ENCODE measurements at regions not wholly inside any gene's neighbourhood (a gene's known extent, or its start where the extent isn't known, plus 50 kb on each side); places are given as distances from the start of the nearest gene placed in this dataset.
A peak's percentile ranks its signal among the peaks of the same experiment; 100 is the strongest.

- no peaks in the 10 kb centered on the region for H3K27me3 Mint-ChIP-seq (ENCODE audit: low read depth)
- TF ChIP-seq CTCF (IDR thresholded peaks at IDR 0.05), result no peak
- H3K36me3 Mint-ChIP-seq (ENCODE audit: low read depth), result peaks cover 4% of the 10 kb centered on the region
- peaks cover 27% of the 10 kb centered on the region for H3K9me3 Mint-ChIP-seq (ENCODE audit: low read depth)
- no peak for DNase-seq (ENCODE audit: low spot score)
- H3K4me3 Mint-ChIP-seq (ENCODE audit: unreplicated experiment), result no peak overlapping the region
- no peaks in the 10 kb centered on the region for H3K4me1 Mint-ChIP-seq (ENCODE audit: low read depth)
- no peak overlapping the region for H3K27ac Mint-ChIP-seq (ENCODE audit: unreplicated experiment)
Observed at GRCh38 chr11:121733858-121734257, 281.1 kb upstream of the SORL1-AS1 start.

GRCh38 chr11:121727942-121728341, 275.2 kb upstream of the SORL1-AS1 start:
- H3K4me3 Mint-ChIP-seq (ENCODE audit: unreplicated experiment), result no peak overlapping the region
- H3K27ac Mint-ChIP-seq (ENCODE audit: unreplicated experiment), result no peak overlapping the region
- no peak for TF ChIP-seq CTCF (IDR thresholded peaks at IDR 0.05)

GRCh38 chr11:121723246-121723741, 270.5 kb upstream of the SORL1-AS1 start:
- H3K4me1 Mint-ChIP-seq (ENCODE audit: low read depth), result peaks cover 13% of the 10 kb centered on the region
- TF ChIP-seq CTCF (IDR thresholded peaks at IDR 0.05), result no peak
- no peaks in the 10 kb centered on the region for H3K9me3 Mint-ChIP-seq (ENCODE audit: low read depth)
- peak overlapping the region; percentile 79 for H3K4me3 Mint-ChIP-seq (ENCODE audit: unreplicated experiment)
- no peaks in the 10 kb centered on the region for H3K27me3 Mint-ChIP-seq (ENCODE audit: low read depth)
- no peak for DNase-seq (ENCODE audit: low spot score)
- H3K27ac Mint-ChIP-seq (ENCODE audit: unreplicated experiment), result no peak overlapping the region
- H3K36me3 Mint-ChIP-seq (ENCODE audit: low read depth), result no peaks in the 10 kb centered on the region

More at GRCh38 chr11:121727942-121728341, 275.2 kb upstream of the SORL1-AS1 start:
- H3K27me3 Mint-ChIP-seq (ENCODE audit: low read depth), result no peaks in the 10 kb centered on the region
- DNase-seq (ENCODE audit: low spot score), result no peak
- no peaks in the 10 kb centered on the region for H3K36me3 Mint-ChIP-seq (ENCODE audit: low read depth)
- peaks cover 5% of the 10 kb centered on the region for H3K4me1 Mint-ChIP-seq (ENCODE audit: low read depth)
- peaks cover 6% of the 10 kb centered on the region for H3K9me3 Mint-ChIP-seq (ENCODE audit: low read depth)

- no peaks in the 10 kb centered on the region for H3K9me3 Mint-ChIP-seq (ENCODE audit: low read depth)
- no peaks in the 10 kb centered on the region for H3K27me3 Mint-ChIP-seq (ENCODE audit: low read depth)
- no peaks in the 10 kb centered on the region for H3K36me3 Mint-ChIP-seq (ENCODE audit: low read depth)
- H3K4me1 Mint-ChIP-seq (ENCODE audit: low read depth), result peaks cover 13% of the 10 kb centered on the region
- peak; percentile 36 for TF ChIP-seq CTCF (IDR thresholded peaks at IDR 0.05)
- peak overlapping the region; percentile 67 for H3K27ac Mint-ChIP-seq (ENCODE audit: unreplicated experiment)
- peak overlapping the region; percentile 79 for H3K4me3 Mint-ChIP-seq (ENCODE audit: unreplicated experiment)
- DNase-seq (ENCODE audit: low spot score), result no peak
Observed at GRCh38 chr11:121722431-121723245, 269.9 kb upstream of the SORL1-AS1 start.

GRCh38 chr11:121721961-121722360, 269.2 kb upstream of the SORL1-AS1 start:
- H3K4me1 Mint-ChIP-seq (ENCODE audit: low read depth), result peaks cover 13% of the 10 kb centered on the region
- no peaks in the 10 kb centered on the region for H3K36me3 Mint-ChIP-seq (ENCODE audit: low read depth)
- H3K9me3 Mint-ChIP-seq (ENCODE audit: low read depth), result no peaks in the 10 kb centered on the region
- no peaks in the 10 kb centered on the region for H3K27me3 Mint-ChIP-seq (ENCODE audit: low read depth)
- no peak for TF ChIP-seq CTCF (IDR thresholded peaks at IDR 0.05)
- H3K4me3 Mint-ChIP-seq (ENCODE audit: unreplicated experiment), result peak overlapping the region; percentile 79
- no peak for DNase-seq (ENCODE audit: low spot score)
- H3K27ac Mint-ChIP-seq (ENCODE audit: unreplicated experiment), result peak overlapping the region; percentile 52

All from chondrocyte (in vitro differentiated cells).